ENCODE measurements at regions not wholly inside any gene's neighbourhood (a gene's known extent, or its start where the extent isn't known, plus 50 kb on each side); places are given as distances from the start of the nearest gene placed in this dataset.

GRCh38 chr2:226414335-226414734 lies 385.3 kb downstream of the IRS1 start:
- DNase-seq (ENCODE audit: low read depth, low spot score): no peak
- no peak overlapping the region for H3K4me3 ChIP-seq (ENCODE audit: low read depth, low read length)
- in situ Hi-C loops (cut with HindIII; ENCODE audit: low sequenced_read_pairs): no loop called here
- no peak for TF ChIP-seq CTCF (IDR thresholded peaks at IDR 0.05; ENCODE audit: low read depth, low read length)

GRCh38 chr2:226413498-226414130 lies 386.0 kb downstream of the IRS1 start:
- H3K4me3 ChIP-seq (ENCODE audit: low read depth, low read length): no peak overlapping the region
- DNase-seq (ENCODE audit: low read depth, low spot score): no peak
- in situ Hi-C loops (cut with HindIII; ENCODE audit: low sequenced_read_pairs): no loop called here
- TF ChIP-seq CTCF (IDR thresholded peaks at IDR 0.05; ENCODE audit: low read depth, low read length): no peak

- no peak overlapping the region for H3K4me3 ChIP-seq (ENCODE audit: low read depth, low read length)
- in situ Hi-C loops (cut with HindIII; ENCODE audit: low sequenced_read_pairs): no loop called here
- TF ChIP-seq CTCF (IDR thresholded peaks at IDR 0.05; ENCODE audit: low read depth, low read length): no peak
- peak; percentile 70 for DNase-seq (ENCODE audit: low read depth, low spot score)
Measured at GRCh38 chr2:226411727-226412360, 387.8 kb downstream of the IRS1 start.

- DNase-seq (ENCODE audit: low read depth, low spot score): no peak
- in situ Hi-C loops (cut with HindIII; ENCODE audit: low sequenced_read_pairs): no loop called here
- TF ChIP-seq CTCF (IDR thresholded peaks at IDR 0.05; ENCODE audit: low read depth, low read length): no peak
- H3K4me3 ChIP-seq (ENCODE audit: low read depth, low read length): no peak overlapping the region
Measured at GRCh38 chr2:226411205-226411604, 388.4 kb downstream of the IRS1 start.

GRCh38 chr2:226410247-226410835 lies 389.3 kb downstream of the IRS1 start:
- DNase-seq (ENCODE audit: low read depth, low spot score): no peak
- in situ Hi-C loops (cut with HindIII; ENCODE audit: low sequenced_read_pairs): no loop called here
- no peak for TF ChIP-seq CTCF (IDR thresholded peaks at IDR 0.05; ENCODE audit: low read depth, low read length)

GRCh38 chr2:226409134-226409533 lies 390.5 kb downstream of the IRS1 start:
- H3K4me3 ChIP-seq (ENCODE audit: low read depth, low read length): no peak overlapping the region
- DNase-seq (ENCODE audit: low read depth, low spot score): no peak
- in situ Hi-C loops (cut with HindIII; ENCODE audit: low sequenced_read_pairs): no loop called here
- no peak for TF ChIP-seq CTCF (IDR thresholded peaks at IDR 0.05; ENCODE audit: low read depth, low read length)

More at GRCh38 chr2:226410247-226410835, 389.3 kb downstream of the IRS1 start:
- no peak overlapping the region for H3K4me3 ChIP-seq (ENCODE audit: low read depth, low read length)
